ENCODE measurements at regions not wholly inside any gene's neighbourhood (a gene's known extent, or its start where the extent isn't known, plus 50 kb on each side); places are given as distances from the start of the nearest gene placed in this dataset.

DNA sequence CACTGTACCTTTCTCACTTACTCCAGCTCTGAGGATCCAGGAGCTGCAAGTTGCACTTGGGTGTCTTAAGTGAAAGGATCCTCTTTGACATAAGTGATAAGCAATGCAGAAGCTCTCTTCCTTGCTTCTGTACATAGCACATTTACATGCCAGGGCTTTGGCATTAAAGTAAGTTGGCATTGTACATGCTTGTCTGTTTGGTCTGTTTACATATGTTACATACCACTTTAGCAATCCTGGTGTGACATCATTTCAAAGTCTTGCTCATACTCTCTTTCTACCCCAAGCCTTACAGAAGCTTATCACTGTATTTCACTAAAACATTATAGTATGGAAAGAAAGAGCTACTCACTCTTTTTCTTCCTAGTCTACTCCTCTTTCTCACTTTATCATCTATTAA, 2548.3 kb downstream of the ARAP2 start:
- no peak overlapping the region for H3K4me3 ChIP-seq (ENCODE audit: low read depth, low read length)
- DNase-seq (ENCODE audit: low read depth, low spot score), result no peak
- TF ChIP-seq, protein P1, sequence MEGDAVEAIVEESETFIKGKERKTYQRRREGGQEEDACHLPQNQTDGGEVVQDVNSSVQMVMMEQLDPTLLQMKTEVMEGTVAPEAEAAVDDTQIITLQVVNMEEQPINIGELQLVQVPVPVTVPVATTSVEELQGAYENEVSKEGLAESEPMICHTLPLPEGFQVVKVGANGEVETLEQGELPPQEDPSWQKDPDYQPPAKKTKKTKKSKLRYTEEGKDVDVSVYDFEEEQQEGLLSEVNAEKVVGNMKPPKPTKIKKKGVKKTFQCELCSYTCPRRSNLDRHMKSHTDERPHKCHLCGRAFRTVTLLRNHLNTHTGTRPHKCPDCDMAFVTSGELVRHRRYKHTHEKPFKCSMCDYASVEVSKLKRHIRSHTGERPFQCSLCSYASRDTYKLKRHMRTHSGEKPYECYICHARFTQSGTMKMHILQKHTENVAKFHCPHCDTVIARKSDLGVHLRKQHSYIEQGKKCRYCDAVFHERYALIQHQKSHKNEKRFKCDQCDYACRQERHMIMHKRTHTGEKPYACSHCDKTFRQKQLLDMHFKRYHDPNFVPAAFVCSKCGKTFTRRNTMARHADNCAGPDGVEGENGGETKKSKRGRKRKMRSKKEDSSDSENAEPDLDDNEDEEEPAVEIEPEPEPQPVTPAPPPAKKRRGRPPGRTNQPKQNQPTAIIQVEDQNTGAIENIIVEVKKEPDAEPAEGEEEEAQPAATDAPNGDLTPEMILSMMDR (IDR thresholded peaks at IDR 0.05; ENCODE audit: low read depth, low read length), result no peak
- in situ Hi-C loops (cut with HindIII; ENCODE audit: low sequenced_read_pairs), result no loop called here

DNA sequence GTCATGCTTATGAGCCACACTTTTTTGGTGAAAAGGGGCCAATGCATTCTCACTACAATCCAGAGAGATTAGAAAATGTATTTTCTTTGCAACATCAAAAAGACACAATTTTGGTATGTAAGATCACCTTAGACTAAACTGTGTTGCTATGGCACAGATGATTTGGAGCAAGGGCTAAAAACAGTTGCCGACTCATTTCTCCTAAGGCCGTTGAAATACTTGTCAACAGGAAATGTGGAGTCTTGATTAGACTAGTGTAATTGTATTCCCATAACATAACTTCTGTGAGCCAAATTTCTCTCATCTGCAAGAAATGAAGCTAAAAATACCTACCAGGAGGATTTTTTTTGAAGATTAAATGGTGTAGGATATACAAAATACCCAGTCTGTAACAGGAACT, 2547.7 kb downstream of the ARAP2 start:
- in situ Hi-C loops (cut with HindIII; ENCODE audit: low sequenced_read_pairs), result no loop called here
- TF ChIP-seq, protein P1 (IDR thresholded peaks at IDR 0.05; ENCODE audit: low read depth, low read length), result no peak
- DNase-seq (ENCODE audit: low read depth, low spot score), result no peak
- H3K4me3 ChIP-seq (ENCODE audit: low read depth, low read length), result no peak overlapping the region

DNA sequence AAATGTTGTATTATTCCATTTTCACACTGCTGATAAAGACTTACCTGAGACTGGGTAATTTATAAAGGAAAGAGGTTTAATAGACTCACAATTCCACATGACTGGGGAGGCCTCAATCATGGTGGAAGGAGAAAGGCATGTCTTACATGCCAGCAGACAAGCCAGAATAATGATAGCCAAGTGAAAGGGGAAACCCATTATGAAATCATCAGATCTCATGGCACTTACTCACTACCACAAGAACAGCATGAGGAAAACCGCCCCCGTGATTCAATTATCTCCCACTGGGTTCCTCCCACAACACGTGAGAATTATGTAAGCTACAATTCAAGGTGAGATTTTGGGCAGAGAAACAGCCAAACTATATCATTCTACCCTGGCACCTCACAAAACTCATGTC, 2535.1 kb downstream of the ARAP2 start:
- TF ChIP-seq, protein P1 (IDR thresholded peaks at IDR 0.05; ENCODE audit: low read depth, low read length), result no peak
- in situ Hi-C loops (cut with HindIII; ENCODE audit: low sequenced_read_pairs), result no loop called here
- peak; percentile 86 for DNase-seq (ENCODE audit: low read depth, low spot score)
- no peak overlapping the region for H3K4me3 ChIP-seq (ENCODE audit: low read depth, low read length)

DNA sequence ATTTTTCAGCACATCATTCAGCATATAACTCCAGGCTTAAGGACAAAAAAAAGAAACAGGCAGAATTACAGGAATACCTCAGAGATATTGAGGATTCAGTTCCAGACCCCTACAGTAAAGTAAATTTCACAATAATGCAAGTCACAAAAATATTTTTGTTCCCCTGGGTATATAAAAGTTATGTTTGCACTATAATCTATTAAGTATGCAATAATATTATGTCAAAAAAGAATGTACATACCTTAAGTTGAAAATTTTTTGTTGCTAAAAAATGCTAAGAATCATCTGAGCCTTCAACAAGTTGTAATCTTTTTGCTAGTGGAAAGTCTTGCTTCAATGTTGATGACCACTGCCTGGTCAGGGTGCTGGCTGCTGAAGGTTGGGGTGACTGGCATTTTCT, 2532.5 kb downstream of the ARAP2 start:
- in situ Hi-C loops (cut with HindIII; ENCODE audit: low sequenced_read_pairs), result no loop called here
- TF ChIP-seq, protein P1 (IDR thresholded peaks at IDR 0.05; ENCODE audit: low read depth, low read length), result no peak
- no peak overlapping the region for H3K4me3 ChIP-seq (ENCODE audit: low read depth, low read length)
- no peak for DNase-seq (ENCODE audit: low read depth, low spot score)

DNA sequence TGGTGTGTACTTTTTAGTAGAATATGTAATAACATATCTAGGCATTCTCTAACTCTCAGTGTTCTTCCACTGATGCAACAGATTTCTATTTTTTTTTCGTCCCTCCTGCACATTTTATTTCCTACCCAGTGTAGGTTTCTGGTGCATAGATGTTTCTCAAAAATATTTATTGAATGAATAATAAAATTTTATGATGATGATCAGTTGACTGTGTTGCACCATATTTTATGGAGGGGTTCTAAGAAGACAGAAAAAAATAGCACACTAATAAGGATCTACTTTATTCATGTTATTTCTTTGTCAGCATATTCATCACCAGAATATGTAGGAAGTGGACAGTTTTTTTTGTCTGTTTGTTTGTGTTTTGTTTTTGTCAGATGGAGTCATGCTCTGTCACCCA, 2529.3 kb downstream of the ARAP2 start:
- H3K4me3 ChIP-seq (ENCODE audit: low read depth, low read length), result no peak overlapping the region
- in situ Hi-C loops (cut with HindIII; ENCODE audit: low sequenced_read_pairs), result no loop called here
- no peak for DNase-seq (ENCODE audit: low read depth, low spot score)
- TF ChIP-seq, protein P1 (IDR thresholded peaks at IDR 0.05; ENCODE audit: low read depth, low read length), result no peak

DNA sequence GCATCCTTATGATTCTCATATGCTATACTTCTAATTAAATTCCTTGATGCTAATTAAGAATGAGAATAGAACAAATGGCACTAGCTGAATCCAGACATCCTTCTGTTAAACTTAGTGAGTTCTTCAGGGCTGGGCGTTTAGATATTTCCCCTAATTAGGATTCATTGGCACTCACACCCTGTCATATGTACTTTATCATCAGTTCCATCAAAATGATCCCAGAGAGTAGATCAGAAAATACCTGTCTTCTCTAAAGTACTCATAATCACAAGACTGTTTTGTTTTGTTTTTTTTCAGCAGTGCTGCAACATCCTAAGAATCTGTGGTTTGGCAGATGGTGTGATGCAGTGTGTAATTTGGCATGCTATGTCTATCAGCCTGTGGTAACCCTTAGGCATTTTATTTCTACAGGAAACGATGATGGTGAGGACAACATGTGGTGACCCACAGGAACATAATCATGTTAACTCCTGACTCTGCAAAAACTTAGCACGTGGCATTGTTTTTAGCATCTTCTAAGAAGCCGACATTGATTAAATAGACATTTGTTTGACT, 2528.4 kb downstream of the ARAP2 start:
- no peak overlapping the region for H3K4me3 ChIP-seq (ENCODE audit: low read depth, low read length)
- TF ChIP-seq, protein P1 (IDR thresholded peaks at IDR 0.05; ENCODE audit: low read depth, low read length), result no peak
- in situ Hi-C loops (cut with HindIII; ENCODE audit: low sequenced_read_pairs), result no loop called here
- DNase-seq (ENCODE audit: low read depth, low spot score), result peak; percentile 91

DNA sequence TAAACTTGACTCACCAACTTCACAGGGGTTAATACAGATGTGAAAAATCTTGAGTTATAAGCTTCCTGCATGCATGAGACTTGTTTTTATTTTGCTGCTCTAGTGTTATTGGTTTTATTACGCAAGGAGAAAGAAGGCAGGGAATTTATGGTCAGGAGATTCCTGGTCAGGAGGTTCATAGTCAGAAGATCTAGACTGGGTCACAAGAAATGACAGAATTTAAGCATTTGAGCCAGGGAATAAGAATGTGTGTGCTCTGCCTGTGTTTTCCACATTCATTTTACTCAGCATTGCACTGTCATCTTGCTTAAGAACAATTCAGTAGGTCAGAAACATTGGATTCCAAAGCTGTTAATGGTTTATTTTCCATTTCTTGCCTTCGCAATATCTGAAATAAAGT, 2522.1 kb downstream of the ARAP2 start:
- in situ Hi-C loops (cut with HindIII; ENCODE audit: low sequenced_read_pairs), result no loop called here
- H3K4me3 ChIP-seq (ENCODE audit: low read depth, low read length), result no peak overlapping the region
- peak; percentile 6 for DNase-seq (ENCODE audit: low read depth, low spot score)
- TF ChIP-seq, protein P1 (IDR thresholded peaks at IDR 0.05; ENCODE audit: low read depth, low read length), result no peak

Data from astrocyte of the spinal cord (primary cell).